ENCODE measurements at regions not wholly inside any gene's neighbourhood (a gene's known extent, or its start where the extent isn't known, plus 50 kb on each side); places are given as distances from the start of the nearest gene placed in this dataset.

DNA sequence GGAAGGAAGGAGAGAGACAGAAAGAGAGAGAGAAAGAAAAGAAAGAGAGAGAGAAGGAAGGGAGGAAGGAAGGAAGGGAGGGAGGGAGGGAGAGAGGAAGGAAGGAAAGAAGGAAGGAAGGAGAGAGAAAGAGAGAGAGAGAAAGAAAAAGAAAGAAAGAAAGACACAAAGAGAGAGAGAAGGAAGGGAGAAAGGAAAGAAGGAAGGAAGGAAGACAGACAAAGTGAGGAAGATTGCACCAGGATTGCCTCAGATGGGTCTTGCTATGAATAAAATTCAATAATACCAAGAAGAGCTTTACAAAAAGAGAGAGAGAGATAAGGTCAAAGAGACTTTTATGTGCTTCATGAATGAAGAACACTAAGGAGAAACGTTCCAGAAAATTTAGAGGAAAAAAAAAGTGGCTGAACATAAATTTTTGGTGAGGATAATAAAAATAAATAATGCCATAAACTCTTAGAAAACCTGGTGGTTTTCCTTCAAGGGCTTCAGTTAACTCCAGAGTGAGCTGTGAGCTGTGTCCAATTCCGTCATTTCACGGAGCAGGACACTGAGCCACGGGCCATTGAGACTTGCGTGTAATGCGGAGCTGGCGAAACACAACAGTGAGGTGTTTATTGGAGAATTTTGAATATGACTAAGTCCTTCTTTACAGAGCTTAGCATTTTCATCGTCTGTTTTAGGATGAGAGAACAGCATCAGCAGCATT lies 72.7 kb upstream of the TNRC6C start:
- no peak overlapping the region for H3K4me3 ChIP-seq (ENCODE audit: low read depth, low read length)
- no peak for DNase-seq (ENCODE audit: low read depth)
- TF ChIP-seq, protein P1, sequence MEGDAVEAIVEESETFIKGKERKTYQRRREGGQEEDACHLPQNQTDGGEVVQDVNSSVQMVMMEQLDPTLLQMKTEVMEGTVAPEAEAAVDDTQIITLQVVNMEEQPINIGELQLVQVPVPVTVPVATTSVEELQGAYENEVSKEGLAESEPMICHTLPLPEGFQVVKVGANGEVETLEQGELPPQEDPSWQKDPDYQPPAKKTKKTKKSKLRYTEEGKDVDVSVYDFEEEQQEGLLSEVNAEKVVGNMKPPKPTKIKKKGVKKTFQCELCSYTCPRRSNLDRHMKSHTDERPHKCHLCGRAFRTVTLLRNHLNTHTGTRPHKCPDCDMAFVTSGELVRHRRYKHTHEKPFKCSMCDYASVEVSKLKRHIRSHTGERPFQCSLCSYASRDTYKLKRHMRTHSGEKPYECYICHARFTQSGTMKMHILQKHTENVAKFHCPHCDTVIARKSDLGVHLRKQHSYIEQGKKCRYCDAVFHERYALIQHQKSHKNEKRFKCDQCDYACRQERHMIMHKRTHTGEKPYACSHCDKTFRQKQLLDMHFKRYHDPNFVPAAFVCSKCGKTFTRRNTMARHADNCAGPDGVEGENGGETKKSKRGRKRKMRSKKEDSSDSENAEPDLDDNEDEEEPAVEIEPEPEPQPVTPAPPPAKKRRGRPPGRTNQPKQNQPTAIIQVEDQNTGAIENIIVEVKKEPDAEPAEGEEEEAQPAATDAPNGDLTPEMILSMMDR (conservative IDR thresholded peaks at IDR 0.05; ENCODE audit: low read depth, low read length): no peak

DNA sequence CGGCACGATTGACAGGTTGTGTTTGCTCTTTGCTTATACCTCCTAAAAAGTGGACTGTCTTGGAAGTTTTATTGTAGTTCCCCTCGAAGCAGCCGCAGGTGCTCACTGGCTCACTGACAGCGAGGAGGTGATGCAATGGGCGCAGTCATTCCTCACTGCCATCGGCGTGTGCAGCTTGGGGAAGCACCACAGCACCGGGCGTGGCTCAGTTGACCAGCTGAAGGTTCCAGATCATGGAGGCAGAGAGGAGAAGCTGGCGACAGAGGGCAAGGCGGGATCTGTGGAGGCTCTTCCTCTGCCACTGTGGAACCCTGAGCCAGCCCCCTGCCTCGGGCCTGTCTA lies 72.1 kb upstream of the TNRC6C start:
- H3K4me3 ChIP-seq (ENCODE audit: low read depth, low read length): no peak overlapping the region
- DNase-seq (ENCODE audit: low read depth): no peak
- TF ChIP-seq, protein P1 (conservative IDR thresholded peaks at IDR 0.05; ENCODE audit: low read depth, low read length): no peak

DNA sequence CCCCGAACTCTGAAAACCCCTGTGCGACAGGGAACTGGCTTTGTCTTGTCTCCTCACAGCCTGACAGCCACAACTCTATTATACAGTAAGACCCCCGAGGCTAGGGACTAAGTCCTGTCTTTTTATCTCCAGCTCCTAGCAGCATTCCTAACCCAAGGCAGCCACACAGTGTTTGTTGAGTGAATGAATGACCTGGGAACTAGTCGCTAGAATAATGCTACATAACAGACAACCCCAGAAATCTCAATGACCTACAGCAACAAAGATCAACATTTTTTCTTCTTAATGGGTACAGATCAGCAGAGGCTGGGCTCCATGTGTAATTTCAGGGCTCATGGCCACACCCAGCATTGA lies 71.4 kb upstream of the TNRC6C start:
- TF ChIP-seq, protein P1 (conservative IDR thresholded peaks at IDR 0.05; ENCODE audit: low read depth, low read length): no peak
- H3K4me3 ChIP-seq (ENCODE audit: low read depth, low read length): no peak overlapping the region
- no peak for DNase-seq (ENCODE audit: low read depth)

DNA sequence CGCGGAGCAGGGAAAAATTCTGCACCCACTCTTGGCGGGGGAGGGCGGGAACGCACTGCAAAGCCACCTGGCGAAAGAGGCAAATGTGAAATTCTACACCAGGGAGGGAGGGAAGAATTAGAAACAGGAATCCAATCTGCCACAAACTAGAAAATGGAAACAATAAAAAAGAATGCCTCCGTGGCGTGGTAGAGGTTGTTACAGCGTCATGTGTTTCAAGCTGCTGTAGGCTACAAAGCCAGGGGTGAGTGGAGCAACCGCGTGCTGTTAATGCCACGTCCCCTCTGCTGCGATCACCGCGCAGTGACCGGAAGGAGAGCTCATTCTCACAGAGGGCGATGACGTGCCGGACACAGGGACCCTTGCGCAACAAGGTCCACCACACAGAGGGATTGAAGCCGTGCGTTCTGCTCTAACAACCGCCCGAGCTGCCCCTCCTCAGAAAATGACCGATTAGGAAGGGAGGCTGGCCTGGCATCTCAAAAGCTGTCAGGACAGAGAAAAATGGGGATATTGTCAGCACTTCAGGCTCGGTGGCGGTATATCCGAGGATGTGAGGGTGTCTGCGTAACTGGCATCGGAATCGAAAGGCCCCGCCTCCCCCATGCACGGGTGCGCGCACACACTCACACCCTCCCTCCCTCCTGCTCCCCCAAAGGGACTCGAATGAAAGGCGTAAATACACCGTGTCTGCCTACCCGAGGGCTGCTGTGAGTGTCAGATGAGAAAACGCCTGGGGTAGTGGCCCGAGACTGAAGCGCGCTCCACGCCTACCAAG lies 70.8 kb upstream of the TNRC6C start:
- TF ChIP-seq, protein P1 (conservative IDR thresholded peaks at IDR 0.05; ENCODE audit: low read depth, low read length): no peak
- DNase-seq (ENCODE audit: low read depth): peak; percentile 66
- peak overlapping the region; percentile 56 for H3K4me3 ChIP-seq (ENCODE audit: low read depth, low read length)

DNA sequence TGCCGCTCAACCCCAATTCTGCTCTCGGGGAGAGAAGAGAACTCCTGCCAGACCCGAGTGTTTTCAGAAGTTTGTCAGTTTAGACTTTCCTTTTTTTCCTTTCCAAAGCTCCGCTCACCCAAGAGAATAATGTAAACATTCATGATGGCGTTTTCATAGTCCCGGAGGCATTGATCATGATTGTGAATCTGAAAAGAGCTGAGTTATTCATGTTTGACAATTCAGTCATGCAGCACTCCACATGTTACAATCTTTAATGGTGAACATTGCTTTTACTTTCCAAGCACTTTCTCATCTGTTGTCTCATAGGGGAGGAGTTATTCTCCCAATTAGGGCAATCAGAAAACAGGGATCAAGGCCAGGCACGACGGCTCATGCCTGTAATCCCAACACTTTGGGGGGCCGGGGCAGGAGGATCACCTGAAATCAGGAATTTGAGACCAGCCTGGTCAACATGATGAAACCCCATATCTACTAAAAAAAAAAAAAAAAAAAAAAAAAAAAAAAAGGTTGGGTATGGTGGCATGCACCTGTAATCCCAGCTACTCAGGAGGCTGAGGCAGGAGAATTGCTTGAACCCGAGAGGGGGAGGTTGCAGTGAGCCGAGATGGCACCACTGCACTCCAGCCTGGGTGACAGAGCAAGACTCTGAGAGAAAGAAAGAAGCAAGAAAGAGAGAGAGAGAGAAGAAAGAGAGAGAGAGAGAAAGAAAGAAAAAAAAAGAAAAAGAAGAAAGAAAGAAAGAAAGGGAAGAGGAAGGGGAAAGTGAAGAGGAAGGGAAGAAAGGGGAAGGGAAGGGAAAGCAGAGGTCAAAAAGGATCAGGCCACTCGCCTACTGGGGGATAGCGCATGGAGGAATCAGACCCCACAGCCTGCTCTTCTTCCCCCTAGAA lies 70.0 kb upstream of the TNRC6C start:
- no peak for DNase-seq (ENCODE audit: low read depth)
- TF ChIP-seq, protein P1 (conservative IDR thresholded peaks at IDR 0.05; ENCODE audit: low read depth, low read length): no peak
- peak overlapping the region; percentile 56 for H3K4me3 ChIP-seq (ENCODE audit: low read depth, low read length)

DNA sequence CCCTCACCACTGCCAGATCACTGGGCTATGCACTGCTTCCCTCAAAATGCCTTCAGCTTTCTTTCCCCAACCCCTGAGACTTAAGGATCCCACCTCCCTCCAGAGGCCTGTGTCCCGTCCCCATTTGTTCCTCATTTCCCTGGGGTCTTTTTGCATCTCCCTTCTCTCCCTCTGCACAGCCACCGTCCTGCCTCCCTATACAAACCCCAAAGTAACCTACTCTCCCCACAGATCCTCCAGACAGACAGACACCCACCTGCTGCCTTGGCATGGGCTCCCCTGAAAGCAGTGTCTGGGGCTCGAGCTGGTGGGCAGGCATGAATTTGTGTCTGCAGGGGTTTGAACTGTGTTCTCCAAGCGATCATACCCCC lies 69.4 kb upstream of the TNRC6C start:
- TF ChIP-seq, protein P1 (conservative IDR thresholded peaks at IDR 0.05; ENCODE audit: low read depth, low read length): no peak

More for the DNA sequence above, 69.4 kb upstream of the TNRC6C start:
- no peak for DNase-seq (ENCODE audit: low read depth)
- H3K4me3 ChIP-seq (ENCODE audit: low read depth, low read length): no peak overlapping the region
